GM21717 (cell line): ENCODE measurements at regions not wholly inside any gene's neighbourhood (a gene's known extent, or its start where the extent isn't known, plus 50 kb on each side); places are given as distances from the start of the nearest gene placed in this dataset.
"Not testable (repeated sequence)": the region's sequence is repeated elsewhere in the genome, so short reads cannot be mapped to it uniquely, and the experiment has no call there.

Experiments
- ATAC-seq: cut with Tn5 transposase; IDR thresholded peaks from one replicate; pipeline ENCODE4 v1.9.1; 2021; ENCODE audit warnings: mild to moderate bottlenecking, moderate library complexity; ENCODE audit not compliant: unreplicated experiment

DNA sequence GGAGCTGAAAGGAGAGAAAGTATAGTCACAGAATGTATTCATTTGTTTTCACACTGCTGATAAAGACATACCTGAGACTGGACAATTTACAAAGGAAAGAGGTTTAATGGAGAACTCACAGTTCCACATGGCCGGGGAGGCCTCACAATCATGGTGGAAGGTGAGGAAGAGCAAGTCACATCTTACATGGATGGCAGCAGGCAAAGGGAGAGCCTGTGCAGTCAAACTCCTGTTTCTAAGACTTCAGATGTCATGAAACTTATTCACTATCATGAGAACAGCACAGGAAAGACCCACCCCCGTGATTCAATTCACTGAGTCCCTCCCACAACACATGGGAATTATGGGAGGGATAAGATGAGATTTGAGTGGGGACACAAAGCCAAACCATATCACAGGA is 224.7 kb downstream of the LNPK start:
- ATAC-seq: not testable (repeated sequence)

DNA sequence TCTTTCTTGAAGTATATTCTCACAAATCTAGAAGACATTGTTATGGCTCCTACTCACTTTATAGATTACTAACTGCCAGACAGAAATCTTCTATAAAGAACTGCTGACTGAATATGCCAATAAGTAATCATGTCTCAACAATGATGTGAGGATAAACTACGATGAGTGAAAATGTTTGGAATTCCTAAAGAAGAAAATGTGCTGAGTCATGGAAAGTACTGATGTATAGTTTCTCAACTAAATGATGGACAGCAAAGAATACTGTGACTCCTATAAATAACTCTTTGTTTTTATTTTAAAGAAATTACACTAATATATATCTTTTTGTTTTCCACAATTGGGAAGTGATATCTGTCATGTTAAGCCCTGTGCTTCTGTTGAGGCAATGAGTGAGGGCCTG is 232.9 kb downstream of the LNPK start:
- ATAC-seq: no peak

DNA sequence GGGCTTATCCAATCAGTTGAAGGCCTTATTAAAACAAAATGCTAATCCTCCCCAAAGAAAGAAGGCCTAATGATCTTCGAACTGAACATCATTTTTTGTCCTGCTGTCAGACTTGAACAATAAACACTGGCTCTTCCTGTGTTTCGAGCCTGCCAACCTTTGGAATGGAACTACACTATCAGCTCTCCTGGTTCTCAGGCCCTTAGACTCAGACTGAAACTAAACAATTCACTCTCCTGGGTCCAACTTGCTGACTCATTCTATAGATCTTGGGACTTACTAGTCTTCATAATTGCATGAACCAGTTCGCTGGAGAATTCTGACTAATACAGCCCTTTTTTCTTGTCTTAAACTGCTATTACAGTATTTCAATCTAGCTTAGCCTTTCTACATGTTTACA is 235.2 kb downstream of the LNPK start:
- ATAC-seq: no peak

DNA sequence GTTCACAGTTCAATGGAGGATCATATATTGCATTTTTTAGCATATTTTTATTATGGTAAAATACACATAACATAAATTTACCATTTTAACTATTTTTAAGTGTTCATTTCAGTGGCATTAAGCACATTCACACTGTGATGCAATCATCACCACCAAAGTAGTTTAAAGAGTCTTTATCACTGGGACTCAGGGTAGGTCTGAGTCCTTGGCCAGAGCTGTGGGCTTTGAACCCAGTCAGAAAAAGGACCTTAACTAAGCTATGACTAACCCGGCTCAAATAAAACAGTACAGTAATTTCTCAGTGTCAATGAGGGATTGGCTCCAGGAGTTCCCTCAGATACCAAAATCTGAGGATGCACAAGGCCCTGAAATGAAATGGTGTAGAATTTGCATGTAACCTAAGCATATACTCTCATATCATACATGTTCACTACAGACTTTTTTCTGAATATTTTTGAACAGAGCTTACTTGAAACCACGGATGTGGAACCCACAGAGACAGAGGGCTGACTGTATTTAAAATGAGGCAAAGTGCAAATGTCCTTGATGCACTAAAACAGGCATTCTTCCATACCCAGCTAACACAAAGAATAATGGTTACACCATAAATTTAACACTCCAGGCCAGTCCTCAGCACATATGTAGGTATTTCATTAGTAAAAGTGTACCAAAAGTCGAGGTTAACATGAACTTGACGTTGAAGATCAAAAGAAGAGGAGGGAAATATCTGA is 246.2 kb downstream of the LNPK start:
- ATAC-seq: no peak

DNA sequence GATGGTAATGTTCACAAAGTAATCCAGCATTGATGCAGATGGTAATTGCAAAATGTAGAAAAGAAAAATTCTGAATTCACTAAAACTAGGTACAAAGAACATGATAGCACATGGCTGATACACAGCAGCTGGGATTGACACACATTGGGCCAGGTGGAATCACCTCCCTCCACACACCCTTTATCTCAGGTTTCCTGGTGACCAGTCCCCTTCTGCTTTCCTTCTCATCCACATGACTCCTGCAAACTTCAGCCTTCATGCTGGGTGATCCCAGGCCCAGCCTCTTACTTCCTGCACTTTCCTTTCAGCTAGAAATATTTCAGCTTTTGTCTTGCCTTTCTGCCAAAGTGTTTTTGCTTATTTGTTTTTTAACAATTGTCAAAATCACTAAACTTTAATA is 246.9 kb downstream of the LNPK start:
- no peak for ATAC-seq

DNA sequence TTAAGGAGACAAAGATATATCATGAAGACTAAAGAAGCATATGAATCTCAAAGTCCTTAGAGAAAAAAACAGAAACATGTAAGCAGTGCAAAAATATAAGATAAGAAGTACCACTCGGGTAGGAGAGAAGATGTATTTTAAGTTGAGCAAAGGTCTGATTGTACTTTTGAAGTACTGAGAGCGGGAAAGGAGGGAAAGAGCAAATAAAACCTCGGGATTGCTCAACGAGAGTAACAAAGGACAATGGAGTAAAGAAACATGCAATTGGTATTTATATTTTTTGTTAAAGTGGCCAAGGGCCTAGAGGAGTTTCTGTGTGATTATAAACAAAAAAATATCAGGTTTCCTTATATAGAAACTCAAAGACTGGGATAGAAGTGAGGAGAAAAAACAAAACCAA is 251.9 kb downstream of the LNPK start:
- ATAC-seq: no peak

DNA sequence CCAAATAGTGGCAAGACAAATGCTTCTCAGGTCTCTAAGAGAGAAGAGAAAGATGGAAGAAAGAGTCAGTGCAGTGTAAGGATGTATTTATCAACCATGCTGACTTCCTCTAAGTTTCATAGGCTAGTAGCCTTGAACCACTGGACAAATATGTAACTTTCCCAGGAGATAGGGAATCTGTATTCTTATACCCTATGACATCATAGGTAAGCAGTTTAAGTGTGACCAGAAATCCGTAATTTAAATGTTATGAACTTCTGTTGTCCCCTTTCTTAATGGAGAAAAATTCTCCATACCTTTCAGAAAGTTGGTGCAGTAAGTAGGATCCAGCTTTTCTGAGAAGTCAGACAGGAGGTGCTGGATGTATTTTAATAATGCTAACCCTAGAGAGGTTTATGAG is 256.2 kb downstream of the LNPK start:
- no peak for ATAC-seq

DNA sequence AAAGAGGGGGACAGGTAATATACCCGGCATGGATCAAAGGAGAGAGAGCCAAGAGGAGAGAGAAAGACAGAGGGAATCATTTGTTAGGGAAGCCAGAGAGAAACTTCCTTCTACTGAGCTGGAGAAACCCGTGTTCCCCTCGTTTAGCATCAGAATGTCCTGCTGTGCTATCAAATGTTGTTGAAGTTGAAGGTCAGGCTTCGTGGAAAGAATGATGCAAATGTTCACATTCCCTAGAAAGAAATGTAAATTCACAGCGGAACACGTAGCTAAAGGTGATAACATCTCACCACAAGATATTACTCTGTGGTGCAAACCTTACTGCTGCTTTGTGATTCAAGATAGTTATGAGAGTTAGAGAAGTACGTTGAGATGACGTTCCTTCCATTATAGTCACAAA is 258.1 kb downstream of the LNPK start:
- no peak for ATAC-seq

DNA sequence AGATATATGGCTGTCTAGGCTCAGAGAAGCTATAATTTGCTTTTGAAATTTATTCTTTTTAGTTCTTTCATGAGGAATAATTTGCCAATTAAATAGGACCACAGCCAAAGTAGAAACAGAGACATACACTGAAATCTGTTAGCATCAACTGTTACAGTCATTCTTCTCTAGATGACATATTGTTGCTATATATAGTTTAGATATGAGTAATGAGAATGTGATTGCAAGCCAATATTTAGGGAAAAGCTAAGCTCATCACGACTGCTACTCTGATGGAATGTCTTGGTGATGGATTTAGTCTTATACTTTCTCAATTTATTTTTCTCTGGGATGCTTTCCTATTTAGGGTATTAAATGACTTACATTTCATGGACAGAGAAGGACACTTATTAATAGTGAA is 259.1 kb downstream of the LNPK start:
- ATAC-seq: no peak

DNA sequence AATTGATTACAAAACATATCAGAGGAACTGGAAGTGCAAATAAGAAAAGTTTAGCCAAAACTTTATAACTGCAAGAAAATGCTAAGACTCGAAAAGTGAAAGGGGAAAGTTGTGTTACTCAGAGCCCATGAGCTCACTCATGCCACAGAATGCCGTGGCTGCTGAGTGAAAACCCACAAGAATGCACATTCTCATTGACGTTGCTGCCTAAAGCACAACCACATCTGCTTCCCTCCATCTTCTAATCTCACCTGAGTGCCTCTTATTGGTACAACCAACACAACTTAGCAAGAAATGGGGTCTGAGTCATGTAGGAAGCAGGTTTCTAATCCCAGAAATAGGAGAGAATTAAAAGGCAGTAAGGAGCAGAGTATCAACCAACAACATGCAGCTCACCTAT is 259.7 kb downstream of the LNPK start:
- ATAC-seq: no peak

DNA sequence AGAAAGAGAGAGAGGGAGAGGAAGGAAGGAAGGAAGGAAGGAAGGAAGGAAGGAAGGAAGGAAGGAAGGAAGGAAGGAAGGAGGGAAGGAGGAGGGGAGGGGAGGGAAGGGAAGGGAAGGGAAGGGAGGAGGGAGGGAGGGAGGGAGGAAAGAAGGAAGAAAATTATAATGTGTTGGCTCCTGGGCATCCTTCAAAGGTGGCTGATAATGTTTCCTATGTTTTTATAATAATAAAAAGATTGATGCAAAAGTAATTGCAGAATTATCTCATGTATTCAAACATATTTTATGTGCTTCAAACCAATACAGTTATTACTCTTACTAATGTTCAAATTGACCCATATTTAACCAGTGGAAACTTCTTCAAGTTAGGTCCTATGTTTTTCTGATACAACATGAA is 260.9 kb downstream of the LNPK start:
- ATAC-seq: no peak

DNA sequence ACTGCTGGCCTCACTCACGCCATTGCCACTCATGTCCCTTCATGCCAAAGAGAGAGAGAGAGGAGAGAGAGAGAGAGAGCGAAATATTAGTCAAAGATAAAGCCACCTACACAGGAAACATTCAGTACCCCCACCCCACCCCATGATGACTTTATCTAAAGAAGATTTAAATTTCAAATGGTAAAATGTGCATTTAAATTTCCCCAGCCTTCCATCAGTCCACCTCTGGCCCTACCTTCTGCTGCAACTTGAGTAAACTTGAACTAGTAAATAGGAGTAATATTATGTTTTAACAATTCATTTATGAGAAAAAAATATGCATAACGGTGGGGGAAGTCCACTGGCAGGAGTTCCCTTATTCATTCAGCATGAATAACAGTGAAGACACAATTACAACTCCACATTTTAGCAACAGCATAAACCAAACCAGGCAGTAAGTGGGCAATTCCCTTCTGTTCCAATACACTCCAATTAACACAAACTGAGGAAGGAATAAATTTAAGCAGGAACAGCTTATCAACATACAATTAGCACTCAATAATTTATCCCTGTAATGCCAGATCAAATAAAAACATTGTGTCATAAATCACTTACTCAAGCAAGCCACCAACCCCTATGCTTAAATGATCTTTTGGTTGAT is 264.2 kb downstream of the LNPK start:
- ATAC-seq: no peak

DNA sequence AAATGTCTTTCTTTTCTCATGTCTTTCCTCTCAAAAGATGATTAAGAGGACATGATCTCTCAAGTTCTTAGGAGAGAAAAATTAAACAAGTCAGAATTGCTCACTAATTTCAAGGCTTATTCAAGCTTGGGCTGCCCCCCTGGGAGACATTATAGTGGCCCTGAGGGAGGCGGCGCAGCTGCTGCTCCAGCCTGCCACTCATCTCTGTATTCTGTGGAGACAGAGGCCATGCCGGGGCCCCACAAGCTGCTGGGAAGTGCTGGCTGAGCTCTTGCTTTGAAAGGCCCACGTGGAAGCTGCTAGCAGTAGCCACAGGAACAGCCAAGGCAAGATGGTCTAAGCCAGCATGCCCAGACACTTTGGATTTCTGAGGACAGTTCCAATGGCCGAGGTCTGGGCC is 267.4 kb downstream of the LNPK start:
- no peak for ATAC-seq

DNA sequence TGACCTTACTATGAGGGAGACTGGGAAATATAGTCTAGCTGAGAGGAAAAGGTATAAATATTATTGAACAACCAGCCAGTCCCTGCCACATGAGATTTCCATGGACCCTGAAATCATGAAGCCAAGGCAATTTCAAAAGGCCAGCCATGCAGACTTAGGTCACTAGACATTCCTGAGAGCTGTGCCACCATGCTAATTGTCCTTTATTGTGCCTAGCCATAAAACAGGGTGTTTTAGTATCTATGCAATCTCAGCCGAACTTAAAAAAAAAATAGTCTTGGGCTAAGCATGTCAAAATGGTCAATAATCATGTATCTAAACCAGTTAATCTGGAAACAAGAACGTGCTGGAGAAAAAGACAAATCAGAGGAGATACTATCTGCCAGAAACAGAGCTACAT is 269.5 kb downstream of the LNPK start:
- no peak for ATAC-seq

DNA sequence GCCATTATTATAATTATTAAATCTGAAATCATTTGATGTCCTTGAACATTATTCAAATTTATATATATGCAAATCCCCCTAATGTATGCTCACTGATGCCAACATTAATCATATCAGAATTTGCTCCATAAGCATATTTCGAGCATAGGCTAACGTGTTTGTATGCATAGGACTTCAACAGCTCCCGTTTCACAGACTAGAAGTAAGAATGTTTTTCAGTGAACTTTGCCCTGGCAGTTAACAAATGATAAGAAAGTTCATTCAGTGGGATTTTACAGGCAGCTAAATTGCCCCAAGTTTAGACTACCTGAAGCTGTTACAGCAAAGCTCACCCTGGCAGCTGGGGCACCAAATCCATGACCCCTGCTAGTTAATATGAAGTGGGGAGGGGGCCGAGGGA is 272.0 kb downstream of the LNPK start:
- no peak for ATAC-seq

DNA sequence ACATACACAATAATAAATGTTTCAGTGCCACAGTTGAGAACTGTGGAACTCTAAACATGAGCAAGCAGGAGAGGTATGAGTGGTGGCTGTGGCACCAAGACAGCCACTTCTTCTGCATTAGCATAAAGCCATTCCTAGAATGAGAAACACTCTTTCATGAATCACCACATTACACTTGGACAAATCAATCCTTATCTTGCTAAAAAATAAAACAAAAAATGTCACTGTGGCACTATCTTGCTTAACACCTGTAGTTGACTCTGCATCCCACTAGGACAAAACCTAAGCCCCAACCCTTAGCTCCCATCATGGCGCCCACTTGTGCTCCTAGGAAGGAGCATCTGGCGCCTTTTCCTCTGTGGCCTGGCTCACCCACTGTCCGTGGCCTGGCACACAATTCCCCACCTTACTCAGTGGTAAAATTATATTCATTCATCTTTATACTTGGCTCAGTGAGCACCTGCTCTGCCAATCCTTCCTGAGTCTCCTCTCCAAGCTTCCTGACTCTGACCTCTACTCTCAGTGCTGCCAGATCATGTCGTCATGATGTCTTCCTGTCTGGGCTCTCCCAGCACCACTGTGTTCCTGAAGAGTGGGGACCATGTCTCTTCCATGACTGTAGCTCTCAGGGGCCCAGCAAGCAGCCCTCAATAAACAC is 272.9 kb downstream of the LNPK start:
- no peak for ATAC-seq

DNA sequence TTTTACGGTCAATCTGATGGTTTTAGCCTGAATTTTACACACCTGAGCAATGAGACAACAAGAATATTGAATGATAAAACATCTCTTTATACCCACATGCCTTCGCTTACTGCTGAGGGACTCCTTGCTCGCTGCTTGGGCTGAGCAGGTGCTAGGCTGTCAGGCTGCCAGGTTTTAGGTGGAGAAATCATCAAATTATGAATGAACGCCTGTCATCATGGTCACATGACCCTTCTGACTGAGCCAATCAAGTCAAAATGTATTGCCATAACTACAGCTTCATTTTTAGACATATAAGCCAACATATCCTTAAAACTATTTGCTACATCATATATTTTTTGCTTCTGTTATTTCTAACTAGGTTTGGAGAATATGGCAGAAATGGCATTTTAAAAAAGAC is 274.0 kb downstream of the LNPK start:
- ATAC-seq: no peak

DNA sequence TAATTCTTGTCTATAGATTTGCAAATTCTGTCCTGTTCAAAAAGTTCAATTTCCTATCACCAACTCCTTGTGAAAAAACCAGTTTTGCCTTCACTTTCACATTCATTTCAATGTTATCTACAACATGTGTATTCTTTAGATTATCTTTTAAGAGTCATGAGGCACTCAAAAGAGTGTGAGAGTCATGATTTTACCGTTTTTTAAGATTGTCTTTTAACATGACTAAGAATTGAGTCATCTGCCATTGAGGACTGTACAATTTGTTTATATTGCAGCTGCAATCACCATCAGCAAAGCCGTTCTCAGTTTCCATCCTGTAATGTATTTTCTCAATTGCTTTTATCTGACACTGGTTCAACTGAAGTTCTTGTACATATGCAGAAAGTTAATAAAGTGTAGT is 275.8 kb downstream of the LNPK start:
- no peak for ATAC-seq

DNA sequence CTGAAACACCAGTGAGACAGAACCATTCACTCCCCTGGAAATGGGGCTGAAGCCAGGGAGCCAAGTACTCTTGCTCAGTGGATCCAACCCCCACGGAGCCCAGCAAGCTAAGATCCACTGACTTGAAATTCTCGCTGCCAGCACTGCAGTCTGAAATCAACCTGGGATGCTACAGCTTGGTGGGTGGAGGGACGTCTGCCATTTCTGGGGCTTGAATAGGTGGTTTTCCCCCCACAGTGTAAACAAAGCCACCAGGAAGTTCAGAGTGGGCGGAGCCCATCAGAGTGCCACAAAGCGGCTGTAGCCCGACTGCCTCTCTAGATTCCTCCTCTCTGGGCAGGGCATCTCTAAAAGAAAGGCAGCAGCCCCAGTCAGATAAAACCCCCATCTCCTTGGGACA is 292.8 kb downstream of the LNPK start:
- no peak for ATAC-seq

DNA sequence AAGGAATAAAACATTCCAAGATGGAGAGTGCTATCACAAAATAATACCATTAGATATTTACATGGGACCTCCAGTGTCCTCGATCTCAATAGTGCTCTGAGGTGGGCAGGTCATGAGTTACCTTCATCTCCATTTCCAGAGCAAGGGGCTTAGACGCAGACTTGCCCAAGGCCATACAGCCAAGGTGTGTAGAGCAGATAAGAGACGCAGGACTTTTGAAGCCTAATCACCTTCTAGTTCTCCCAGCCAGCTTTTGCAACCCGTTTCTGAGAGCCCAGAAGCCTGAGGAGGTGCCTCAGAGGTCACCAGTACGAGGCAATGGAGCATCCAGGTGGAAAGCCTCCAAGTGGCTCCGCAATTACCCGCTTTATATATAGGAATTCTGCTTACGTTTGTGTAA is 294.7 kb downstream of the LNPK start:
- no peak for ATAC-seq

DNA sequence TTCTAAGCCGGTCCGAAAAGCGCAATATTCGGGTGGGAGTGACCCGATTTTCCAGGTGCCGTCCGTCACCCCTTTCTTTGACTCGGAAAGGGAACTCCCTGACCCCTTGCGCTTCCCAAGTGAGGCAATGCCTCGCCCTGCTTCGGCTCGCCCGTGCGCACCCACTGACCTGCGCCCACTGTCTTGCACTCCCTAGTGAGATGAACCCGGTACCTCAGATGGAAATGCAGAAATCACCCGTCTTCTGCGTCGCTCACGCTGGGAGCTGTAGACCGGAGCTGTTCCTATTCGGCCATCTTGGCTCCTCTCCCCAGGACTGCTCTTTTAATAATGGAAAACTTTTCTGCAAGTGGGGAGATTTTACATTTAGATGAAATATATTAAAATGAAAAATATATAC is 297.5 kb downstream of the LNPK start:
- not testable (repeated sequence) for ATAC-seq

DNA sequence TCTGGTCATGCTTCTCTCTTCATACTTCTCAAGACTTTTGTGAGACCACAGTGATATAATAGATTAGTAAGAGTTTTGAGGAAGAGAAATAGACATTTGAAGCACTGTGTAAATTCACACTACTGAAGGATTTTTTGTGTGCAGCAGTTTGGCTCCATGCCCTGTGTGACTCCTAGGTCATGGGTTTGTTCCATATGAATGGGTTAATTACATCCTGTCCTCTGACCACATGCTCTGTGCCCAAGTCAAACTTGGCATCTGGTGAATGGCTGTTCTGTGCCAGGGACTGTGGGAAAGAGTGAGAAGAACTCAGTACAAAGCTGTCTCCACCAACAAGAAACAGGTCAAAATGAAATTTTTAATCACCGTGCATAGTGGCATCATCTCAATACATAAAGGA is 304.0 kb downstream of the LNPK start:
- no peak for ATAC-seq
